ENCODE measurements at regions not wholly inside any gene's neighbourhood (a gene's known extent, or its start where the extent isn't known, plus 50 kb on each side); places are given as distances from the start of the nearest gene placed in this dataset.

DNA sequence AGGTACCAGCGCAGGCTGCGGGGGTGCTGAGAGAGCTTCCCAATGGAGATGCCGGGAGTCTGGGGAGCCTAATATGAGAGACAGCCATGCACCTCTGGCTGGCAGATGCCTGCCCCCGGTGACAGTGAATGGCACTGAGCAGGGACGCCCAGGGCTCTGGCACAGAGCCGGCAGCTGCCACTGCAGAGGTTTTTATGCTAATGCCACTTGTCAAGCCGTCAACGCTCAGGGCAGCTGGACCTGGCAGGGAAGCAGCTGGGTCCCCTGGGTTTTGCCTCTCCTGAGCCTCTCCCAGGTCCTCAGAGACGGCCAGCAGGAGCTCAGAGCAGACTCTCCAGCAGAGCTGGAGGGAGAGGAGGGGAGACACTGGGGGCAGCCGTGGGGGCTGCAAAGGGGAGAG, 573.6 kb downstream of the BUD13 start:
- peak; percentile 79 for DNase-seq

DNA sequence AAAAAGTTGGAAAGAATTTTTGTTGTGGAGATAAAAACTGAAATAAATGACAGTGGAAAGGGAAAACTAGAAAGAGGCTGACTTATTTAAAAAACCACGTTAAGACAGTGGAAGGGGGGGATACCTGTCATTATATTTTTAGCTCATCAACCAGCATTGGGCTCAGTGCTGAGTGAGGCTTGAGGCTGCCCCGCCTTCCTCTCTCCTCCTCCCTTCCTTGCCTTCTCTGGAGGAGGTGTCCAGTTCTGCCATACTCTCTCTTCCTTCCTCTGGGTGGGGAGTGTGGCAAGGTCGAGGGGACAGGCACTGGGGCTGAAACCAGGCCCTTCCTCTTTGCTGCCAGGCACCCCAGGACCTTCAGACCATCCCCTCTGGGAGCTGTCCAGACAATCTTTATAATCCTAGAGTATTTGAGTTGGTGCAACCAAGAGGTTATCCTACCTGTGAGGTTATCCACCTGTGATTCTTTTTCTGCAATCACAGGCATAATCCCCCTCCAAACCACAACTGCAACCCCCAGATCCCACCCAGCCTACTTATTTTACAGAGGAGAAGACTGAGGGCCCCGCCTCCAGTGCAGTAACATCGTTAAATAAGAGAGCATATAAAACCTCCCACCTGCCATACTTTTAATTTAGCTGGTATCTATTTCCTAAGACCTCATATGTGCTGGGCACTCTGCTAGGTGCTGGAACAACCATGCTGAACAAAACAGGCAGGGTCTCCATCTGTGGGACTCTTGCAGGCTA, 578.5 kb downstream of the BUD13 start:
- no peak for DNase-seq

DNA sequence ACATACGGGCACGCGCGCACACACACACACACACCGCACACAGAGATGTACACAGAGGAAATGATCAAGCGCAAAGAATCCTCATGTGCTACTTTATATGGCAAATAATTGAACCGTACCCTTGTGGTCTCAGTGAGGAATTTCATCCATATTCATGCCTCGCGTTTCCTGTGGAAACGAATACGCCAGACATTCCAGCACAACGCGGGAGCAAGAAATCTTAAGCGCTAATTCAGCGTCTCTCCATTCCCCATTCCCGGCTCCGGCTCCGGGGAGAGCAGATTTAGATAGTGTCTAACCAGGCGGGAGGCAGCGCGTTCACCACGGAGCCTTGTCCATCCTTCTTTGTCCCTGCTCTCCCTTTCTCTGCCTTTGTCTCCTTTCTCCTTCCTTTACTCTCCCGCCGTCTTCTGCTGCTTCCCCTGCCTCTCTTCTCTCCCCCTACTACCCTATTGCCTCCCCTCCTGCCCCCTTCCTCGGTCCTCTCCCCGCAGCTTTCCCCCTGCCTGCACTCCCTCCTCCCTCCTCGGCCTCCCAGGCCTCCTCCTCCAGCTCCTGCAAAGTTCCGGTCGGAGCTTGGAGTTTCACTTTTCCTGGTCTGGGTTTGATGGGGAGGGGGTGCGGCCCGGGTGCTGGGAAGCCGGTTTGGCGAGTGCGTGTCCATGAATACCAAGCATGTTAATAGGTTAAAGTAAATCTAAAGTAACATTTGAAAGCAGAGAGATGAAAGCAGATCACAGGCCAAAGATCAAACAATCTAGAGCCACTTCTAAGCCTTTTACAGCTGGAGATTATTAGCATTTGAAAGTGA, 579.3 kb downstream of the BUD13 start:
- DNase-seq = no peak

DNA sequence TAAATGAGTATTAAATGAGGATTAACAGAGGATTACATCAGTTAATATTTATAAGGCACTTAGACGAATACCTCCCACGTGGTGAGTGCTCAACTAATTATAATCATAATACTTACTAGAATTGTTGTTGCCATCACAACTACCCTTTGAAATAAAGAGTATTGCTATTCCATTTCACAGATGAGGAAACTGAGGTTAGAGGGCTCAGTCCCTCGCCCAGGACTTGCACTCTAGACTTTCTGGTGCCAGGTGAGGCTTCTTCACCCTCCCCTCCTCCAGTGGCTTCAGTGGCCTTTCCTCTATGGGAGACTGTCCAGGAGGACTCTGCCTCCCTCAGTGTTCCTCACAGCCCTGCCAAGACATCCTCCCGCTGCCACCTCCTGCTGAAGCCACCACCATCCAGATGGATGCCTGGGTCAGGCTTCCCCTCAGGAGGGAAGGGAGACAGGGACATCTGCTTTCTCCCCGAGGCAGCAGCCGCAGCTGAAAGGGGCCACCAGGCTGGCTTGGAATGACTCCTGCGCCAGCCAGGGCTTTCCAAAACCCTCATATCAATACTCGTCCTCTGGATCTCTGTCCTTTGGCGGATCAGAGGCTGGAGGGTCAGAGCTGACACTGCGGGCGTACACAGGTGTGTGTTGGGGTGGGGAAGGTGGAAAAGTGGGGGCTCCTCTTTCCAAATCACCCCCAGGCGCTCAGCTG, 580.1 kb downstream of the BUD13 start:
- DNase-seq = no peak

DNA sequence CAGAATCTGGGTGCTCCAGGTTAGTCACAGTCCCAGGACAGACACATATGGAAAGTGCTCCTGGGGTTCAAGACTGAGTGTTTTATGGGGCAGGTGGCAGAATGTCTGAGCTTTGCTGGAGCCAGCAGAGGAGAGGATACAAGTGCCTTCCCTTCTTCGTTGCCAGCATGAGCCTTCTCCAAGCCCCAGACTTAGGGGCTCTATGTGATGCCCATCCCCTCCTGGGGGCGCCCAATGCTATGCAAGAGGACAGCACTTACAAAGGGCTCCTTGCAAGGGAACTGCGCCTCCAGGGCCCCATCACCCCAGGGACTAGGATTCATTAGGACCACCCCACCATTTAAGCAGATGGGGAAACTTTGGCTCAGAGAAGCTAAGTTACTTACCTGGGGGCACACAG, 581.9 kb downstream of the BUD13 start:
- no peak for DNase-seq

DNA sequence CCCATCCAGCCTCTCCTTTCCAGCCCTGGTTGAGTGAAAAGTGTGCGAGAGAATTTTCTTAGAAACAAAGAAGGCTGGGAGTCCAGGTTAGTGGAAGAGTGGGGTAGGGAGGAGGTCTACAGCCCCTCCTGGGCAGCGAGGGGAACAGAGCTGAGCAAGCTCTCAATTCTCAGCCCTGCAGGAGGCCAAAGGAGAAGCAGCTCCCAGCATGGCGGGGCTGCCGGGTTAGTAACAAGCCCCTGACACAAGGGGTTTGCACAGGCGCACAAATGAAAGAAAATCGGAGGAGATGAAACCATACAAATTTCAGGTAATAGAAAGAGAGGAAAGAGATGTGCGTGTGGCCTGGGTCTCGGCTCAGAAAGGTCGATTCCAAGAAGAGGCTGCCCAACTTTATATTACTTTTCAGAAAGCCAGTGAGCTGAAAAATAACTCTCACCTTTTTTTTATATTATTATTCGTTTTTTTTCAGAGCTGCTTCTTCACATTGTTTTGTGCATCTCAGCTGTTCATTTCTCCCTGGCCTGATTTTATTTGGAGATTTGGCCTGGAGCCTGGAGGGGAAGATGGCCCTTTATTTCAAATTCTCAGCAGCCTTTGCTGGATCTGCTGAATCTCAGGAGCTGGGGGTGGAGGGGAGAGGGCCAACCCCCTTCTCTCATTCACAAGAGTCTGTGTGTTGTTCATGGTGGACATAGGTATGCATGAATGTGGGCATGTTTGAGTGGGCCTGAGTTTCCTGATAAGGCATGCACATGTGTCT, 583.2 kb downstream of the BUD13 start:
- no peak for DNase-seq

DNA sequence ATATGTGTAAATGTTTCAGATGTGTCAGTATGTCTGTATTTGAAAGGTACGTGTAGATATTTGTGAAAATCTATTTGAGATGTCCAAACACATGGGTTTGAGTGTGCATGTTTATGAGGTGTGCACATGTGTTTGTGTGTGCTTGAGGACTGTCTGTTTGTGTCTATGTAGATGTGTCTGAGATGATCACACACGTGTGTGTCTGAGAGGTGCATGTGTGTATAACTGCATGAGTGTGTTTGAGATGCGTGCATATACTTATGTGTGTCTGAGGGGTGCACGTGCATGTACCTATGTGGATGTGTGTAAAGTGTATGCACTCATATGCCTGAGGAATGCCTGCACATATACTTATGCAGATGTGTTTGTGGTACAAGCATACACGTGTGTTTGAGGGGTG, 584.4 kb downstream of the BUD13 start:
- DNase-seq = no peak

DNA sequence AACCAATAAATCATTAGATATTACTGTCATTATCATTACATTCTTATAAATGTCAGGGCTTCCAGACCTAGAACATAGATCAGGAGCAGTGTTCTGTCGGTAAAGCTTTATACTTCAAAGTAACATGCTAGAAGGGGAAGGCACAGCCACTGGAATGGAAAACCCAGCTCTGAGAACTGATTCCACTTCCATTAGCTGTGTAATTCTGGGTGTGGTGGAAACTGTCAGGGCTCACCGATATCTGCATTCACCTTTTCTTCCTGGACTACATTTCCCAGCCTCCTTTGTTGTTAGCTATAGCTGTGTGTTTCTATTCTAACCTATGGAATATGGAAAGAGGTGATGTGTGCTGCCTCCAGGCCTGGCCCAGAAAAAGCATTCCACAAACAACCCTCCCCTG, 585.8 kb downstream of the BUD13 start:
- no peak for DNase-seq

DNA sequence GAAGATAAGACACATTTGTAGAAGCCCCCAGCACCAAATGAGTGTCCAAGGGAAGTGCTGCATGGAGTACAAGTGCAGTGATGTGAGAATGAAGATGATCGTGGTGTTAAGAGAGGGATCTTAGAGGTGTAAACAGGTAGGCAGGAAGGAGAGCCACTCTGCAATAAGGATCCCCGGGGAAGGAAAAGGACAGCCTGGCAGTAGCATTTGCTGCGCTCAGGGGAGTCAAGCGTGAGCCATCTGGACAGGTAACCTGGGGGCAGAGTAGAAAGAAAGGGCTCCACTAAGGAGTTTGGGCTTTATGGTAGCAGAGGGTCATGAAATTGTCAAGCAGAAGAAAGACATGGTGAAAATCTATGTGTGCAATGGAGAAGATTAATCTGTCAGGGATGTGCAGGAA, 587.2 kb downstream of the BUD13 start:
- no peak for DNase-seq

DNA sequence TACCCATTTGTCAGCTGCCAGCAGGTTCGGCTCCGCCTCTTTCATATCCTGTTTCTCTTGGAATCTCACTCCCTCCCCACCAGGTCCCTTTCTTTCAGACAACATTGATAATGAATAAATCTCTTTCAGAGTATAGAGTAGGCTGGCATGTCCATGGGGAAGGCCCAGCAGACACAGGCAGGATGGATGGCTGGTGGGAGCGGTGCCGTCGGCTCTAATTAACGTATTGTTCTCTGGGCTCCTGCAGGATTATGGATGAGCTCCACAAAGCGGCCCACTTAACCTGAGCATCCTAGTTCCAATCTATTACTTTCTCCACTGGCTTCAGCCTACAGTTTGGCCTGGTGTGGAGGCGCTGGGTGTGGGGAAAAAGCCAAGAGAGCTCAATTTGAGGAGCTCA, 588.0 kb downstream of the BUD13 start:
- no peak for DNase-seq

DNA sequence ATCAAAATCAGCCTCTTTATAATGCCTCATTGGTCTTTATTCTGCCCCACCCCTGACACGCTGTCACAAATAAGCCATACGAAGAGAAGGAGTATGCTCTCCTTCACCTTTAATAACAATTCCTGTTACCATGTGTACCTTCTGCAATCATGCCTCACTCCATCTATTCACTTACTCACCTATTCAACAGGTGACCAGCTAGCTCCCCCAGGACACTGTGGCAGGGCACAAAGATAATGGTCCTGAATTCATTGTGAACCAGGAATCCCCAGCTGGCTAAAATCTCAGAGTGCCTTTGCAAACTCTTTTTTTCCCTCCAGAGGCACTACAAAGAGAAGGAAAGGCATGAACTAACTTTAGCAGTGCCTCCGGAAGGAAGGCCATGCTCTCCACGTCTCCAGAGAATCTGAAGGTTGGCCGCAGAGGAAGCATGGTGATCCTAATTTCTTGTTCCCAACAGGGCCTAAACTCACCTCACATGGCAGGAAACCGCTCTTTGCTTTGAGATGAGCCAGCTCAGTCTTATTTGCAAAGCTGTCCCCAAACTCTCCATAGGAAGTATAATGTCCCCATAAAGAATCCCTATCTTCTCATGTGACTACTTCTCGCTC, 590.3 kb downstream of the BUD13 start:
- no peak for DNase-seq

DNA sequence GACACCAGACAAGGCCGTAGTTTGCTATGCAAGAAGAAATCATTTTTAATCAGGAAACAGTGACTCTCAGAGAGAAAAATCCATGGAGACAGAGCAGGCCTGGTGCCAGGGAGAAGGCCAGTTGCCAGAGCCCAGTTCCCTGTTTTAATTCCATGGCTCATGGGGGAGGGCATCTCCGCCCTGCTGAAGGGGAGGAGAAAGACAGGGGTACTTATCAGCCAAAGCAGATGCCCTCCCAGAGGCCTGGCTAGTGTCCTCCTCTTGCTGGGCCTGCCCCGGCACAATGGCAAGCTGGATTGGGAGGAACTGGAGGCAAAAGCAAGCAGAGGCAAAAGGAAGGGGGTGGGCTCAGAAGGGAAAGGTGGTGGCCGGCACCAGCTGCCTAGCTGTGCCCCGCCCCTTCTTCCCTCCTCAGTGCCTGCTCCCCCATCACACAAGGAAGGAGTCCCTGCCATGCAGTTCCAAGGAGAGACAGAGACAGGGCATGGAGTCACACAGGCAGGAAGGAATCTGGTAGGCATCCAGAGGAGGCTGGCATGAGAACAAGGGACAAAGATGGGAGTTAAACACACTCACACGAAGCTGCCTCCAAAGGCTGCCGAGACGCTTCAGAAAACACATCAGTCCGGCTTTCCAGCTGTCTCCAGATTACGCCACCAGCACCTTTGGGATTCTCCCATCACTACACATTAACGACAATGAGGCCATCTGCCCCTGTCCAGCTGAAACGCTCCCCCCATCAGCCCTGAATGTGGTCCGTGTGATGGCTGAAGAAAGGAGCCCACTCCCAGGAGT, 591.8 kb downstream of the BUD13 start:
- no peak for DNase-seq

DNA sequence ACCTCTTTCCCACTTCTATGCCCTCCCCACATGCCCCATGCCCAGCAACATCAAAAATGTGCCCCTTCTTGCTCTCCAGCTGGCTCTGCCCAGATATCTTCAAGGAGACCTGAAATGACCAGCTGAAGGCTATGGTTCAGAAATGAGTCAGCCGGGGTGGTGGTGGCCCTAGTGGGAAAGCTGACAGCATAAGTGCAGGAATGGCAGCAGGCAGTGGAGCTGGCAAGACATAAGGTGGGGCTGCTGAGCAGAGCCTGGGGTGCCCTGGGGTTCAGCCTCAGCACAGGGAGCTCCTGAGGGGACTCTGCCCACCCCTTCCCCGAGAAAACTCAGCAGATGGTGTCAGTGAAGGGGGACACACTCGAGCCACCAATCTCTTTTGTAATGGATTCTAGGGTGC, 593.4 kb downstream of the BUD13 start:
- DNase-seq = no peak

DNA sequence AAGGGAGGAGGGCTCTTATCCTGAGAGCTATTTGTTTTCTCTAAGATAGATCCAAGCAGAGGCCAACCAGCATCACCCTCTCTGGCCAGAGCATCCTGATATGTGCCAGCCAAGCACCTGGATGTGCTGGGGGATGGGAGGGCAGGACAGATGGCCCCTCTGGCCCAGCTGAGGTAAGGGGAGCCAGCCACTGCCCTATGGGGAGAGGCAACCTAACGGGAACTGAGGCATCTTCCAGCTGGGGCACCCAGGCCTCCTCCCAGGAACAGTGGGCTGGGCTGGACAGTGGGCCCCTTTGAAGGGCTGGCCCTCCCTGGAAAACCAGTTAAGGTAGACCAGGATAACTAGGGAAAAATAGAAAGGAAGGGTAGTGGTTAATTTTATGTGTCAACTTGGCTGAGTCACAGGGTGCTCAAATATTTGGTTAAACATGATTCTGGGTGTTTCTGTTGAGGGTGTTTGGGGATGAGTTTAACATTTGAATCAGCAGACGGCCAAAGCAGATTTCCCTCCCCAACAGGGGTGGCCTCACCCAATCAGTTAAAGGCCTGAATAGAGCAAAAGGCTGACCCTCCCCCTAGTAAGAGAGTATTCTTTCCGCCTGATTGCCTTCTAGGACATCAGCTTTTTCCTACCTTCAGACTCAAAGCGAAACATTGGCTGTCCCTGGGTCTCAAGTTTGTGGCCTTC, 595.1 kb downstream of the BUD13 start:
- no peak for DNase-seq

DNA sequence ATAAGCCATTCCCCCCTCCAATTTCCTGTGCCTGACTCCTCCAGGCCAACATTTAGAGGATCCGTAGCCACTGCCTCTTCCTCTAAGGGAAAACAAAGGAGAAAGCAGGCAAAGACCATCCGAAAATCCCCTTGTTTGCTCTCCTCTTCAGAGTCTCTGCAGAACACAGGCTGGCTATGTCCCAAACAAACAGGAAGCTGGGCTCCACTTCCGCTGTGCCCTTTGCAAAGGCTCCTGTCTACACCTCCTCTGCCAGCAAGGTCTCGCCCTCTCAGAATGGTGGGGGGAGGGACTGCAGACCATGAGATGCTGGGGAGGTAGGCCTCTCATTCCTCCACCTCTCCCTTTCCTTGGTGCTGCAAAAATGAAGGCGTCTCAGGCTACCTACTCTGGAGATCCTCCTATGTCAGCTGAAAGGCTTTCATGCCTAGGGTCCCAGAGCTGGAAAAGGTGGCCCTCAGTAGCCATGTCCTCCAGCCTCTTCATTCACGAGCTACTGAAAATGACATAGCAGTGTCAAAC, 596.2 kb downstream of the BUD13 start:
- no peak for DNase-seq

DNA sequence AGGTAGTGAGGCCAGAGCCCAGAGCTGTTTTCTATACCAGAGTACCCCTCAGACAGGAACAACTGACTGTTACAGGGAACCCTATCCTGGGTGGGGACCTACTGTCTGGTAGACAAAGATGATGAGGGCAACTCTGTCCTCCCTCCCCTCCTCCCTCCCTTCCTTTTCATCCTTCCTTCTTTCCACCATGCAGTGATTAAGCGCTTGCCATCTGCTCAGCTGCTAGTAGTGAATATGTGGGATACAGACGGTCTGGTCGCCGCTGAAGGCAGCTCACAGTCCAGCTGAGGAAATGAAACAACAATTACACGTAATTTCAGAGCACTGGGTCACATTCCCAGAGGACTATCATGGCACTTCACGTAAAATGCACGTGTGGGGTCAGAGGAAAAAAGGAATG, 597.1 kb downstream of the BUD13 start:
- no peak for DNase-seq

DNA sequence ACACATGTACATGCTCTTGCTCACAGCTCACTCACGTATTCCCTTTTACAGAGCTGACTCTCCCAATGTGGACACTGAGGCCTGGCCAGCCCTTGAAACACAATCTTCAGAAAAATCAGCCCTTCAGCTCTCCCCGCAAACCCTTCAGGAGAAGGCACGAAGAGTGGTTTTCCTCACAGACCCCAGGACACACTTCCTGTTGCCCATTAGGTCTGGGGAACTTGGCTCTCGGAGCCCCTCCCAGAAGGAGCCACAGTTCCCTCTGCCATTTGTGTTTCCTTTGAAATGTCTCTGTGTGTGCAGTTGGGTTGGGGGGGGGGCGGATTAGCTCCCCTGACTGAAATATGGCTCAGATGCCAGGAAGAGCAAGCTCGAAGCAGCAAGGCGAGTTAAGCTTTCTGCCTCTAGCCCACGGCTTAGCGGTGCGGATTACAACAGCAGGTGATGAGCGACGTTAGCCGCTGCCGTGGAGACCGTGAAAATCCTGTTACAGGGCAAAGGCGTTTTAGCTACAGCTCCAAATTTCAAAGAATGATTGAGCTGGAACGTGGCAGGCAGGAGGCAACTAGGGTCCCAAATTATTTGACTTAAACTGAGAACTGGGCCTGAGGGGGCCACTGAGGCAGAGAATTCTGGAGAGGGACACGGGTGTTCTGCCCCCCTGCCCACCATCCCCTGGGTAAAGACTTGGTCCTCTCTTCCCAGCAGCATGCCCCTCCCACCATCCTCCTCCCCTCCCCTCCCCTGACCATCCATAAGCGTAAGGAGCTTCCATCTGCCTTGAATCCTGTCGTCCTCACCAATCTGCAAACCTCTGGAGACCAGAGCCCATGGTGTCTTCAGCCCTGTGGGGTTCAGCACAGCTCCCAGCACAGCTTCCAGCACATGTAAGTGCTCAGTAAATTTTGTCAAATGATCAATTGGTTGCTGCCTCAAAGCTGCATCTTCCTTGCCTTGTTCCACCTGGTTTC, 598.6 kb downstream of the BUD13 start:
- DNase-seq = no peak

DNA sequence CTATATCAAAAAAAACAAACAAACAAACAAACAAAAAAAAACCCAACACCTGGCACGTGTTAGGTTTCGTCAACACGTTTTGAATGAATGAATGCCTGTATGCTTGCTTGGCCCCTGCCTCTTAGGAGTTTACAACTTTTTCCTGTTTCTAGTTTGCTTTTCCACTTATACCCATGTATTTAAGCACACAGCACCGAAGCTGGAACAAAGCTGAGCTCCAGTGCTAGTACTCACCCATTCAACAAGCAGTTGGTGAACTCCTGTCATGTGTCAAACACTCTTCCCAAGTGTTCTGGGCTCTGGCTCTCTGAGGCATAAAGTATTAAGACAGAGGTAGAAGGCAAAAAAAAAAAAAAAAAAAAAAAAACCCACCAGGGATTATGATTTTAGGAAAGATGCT, 599.3 kb downstream of the BUD13 start:
- no peak for DNase-seq

DNA sequence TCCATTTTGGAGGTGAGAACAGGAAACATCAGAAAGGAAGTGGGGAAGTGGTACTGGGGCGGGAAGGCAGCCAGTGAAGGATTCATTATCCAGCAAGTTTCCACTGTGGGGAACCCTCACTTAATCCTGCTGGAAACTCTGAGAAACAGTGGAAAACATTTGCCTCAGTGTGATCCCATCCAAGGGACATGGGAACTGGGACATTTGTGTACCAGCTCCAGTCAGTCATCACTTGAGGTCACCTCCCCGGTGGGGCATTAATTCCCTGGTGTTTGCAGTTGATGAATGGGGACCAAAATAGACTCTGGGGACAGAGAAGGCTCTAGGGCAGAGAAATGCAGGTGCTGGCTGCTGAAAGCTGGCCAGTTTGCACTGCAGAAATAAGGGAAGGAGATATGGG, 599.9 kb downstream of the BUD13 start:
- no peak for DNase-seq

DNA sequence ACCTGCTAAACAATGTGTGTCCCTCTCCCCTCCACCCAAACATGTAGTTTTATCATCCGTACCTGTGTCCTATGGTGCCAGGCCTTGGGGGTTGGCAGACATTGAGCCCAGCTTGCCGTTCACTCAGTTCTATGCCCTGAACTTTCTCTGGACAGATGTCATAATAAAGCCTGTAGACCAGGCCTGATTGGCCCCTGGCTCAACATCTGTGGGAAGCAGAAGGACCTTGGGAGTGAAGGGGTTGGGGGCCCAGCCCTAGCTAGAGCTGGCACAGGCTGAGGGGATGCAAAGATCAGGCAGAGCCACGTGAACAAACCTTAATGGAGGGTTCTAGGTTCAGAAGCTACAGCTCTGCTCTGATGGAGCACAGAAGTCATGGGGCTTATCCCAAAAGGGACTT, 600.6 kb downstream of the BUD13 start:
- DNase-seq = no peak

All from NCI-H1436 treated with DMSO at 0.1 percent for 48 hours (cell line).